GM12878 (cell line): ENCODE measurements at regions not wholly inside any gene's neighbourhood (a gene's known extent, or its start where the extent isn't known, plus 50 kb on each side); places are given as distances from the start of the nearest gene placed in this dataset.

Source experiments
- ATAC-seq: fragments of 200-7000 bp; cut with Tn5 transposase; 3 replicates; pipeline ENCODE4 v1.9.1; 2020; ENCODE audit warnings: mild to moderate bottlenecking, moderate library complexity
- BruUV-seq: library from RNA; stranded (reverse); fragments of 400-500 nt; replicated peaks from 2 replicates; lab custom pipeline; 2021; lab: Mats Ljungman, UMichigan
- CTCF ChIA-PET: fragments of 300-600 bp; sonication (Branson Sonifier 250); formaldehyde crosslinking; extraction: SDS; loops from one replicate; lab custom pipeline; 2021; ENCODE audit warnings: inconsistent platforms; lab: Yijun Ruan, JAX
- POLR2A ChIA-PET: fragments of 350-600 bp; formaldehyde crosslinking; extraction: SDS; loops from one replicate; lab custom pipeline; 2021; ENCODE audit warnings: inconsistent platforms; lab: Charles Lee
- RAD21 ChIA-PET: fragments of 300-600 bp; sonication (Branson Sonifier 250); formaldehyde crosslinking; loops from one replicate; lab custom pipeline; 2023; ENCODE audit warnings: antibody characterized with exemption; ENCODE audit not compliant: unreplicated experiment; lab: Charles Lee
- SMC1A ChIA-PET: fragments of 300-600 bp; sonication (Branson Sonifier 250); formaldehyde crosslinking; loops from one replicate; lab custom pipeline; 2023; ENCODE audit not compliant: unreplicated experiment, uncharacterized antibody; lab: Charles Lee
- DNase-seq: peaks from one replicate; pipeline ENCODE4 v3.0.0-alpha.2; 2011; ENCODE audit warnings: low read depth, low spot score
- FAIRE-seq: peaks from 3 replicates; lab custom pipeline; 2011; peaks lifted over from hg19 to GRCh38; lab: Jason Lieb, UNC
- H2AFZ ChIP-seq: 2 replicates; pipeline ENCODE4 v1.6.0; 2011; ENCODE audit warnings: low read depth, low read length, control low read depth; ENCODE audit not compliant: control insufficient read depth
- H3K27ac ChIP-seq: 2 replicates; pipeline ENCODE4 v1.5.1; 2011; ENCODE audit warnings: control low read depth; ENCODE audit not compliant: control insufficient read depth, insufficient read depth
- H3K27me3 ChIP-seq, 2 experiments: replicated peaks in 1 of 2; 2 replicates each; pipeline versions ENCODE4 v1.6.0 to v1.6.1; 2011; ENCODE audit warnings: low read length in 1 of 2; ENCODE audit not compliant: control insufficient read depth in 2 of 2, insufficient read depth in 2 of 2
- H3K36me3 ChIP-seq, 2 experiments: 2 replicates each; pipeline ENCODE4 v1.5.1; 2011; ENCODE audit warnings: low read length in 1 of 2; ENCODE audit not compliant: control insufficient read depth in 2 of 2, insufficient read depth in 2 of 2
- H3K4me1 ChIP-seq: 2 replicates; pipeline ENCODE4 v1.6.1; 2011; ENCODE audit warnings: mild to moderate bottlenecking, low read length, moderate library complexity, mixed read lengths; ENCODE audit not compliant: control insufficient read depth, insufficient read depth
- H3K4me2 ChIP-seq: 2 replicates; pipeline ENCODE4 v1.6.0; 2011; ENCODE audit warnings: control low read depth; ENCODE audit not compliant: control insufficient read depth, insufficient read depth
- H3K4me3 ChIP-seq: fragments of 200-600 bp; sonication (generic); 2 replicates; pipeline ENCODE4 v1.5.1; 2016
- H3K79me2 ChIP-seq: 2 replicates; pipeline ENCODE4 v1.6.0; 2011; ENCODE audit warnings: low read length; ENCODE audit not compliant: control insufficient read depth, insufficient read depth
- H3K9ac ChIP-seq: 2 replicates; pipeline ENCODE4 v1.8.0; 2011; ENCODE audit warnings: low read length, control low read depth, mixed read lengths; ENCODE audit not compliant: control insufficient read depth, insufficient read depth
- H3K9me3 ChIP-seq: replicated peaks from 3 replicates; pipeline ENCODE4 v1.5.1; 2011; ENCODE audit warnings: mild to moderate bottlenecking, low read length; ENCODE audit not compliant: control insufficient read depth, insufficient read depth
- H4K20me1 ChIP-seq: 2 replicates; pipeline ENCODE4 v1.6.0; 2011; ENCODE audit not compliant: control insufficient read depth, insufficient read depth
- EED ChIP-seq: sonication (generic); IDR thresholded peaks from 2 replicates; pipeline ENCODE4 v1.6.1; 2016; ENCODE audit warnings: antibody characterized with exemption, low read depth
- ESRRA ChIP-seq: IDR thresholded peaks from 2 replicates; pipeline ENCODE4 v1.6.1; 2012; ENCODE audit warnings: mild to moderate bottlenecking, low read length, improper control_type of control experiment
- GABPA ChIP-seq: IDR thresholded peaks from 2 replicates; pipeline ENCODE4 v1.6.1; 2014; ENCODE audit warnings: antibody characterized with exemption, low read depth, mild to moderate bottlenecking, inconsistent platforms
- SP1 ChIP-seq: IDR thresholded peaks from one replicate; pipeline ENCODE4 v1.6.1; 2011; ENCODE audit warnings: low read depth, low read length
- WGBS: methylation state at CpG from one replicate; pipeline ENCODE4 v1.1.6; 2016; ENCODE audit warnings: low lambda C conversion rate; ENCODE audit not compliant: insufficient replicate concordance, insufficient coverage; ENCODE audit errors: missing lambda C conversion rate; 5-methylcytosine and 5-hydroxymethylcytosine counted together
- in situ Hi-C: fragments of 300-500 bp; cut with MboI; formaldehyde crosslinking; loops from 9 replicates; pipeline ENCODE4 v1.14.3; 2018; ENCODE audit warnings: mixed read lengths
- intact Hi-C: fragments of 100-400 bp; cut with micrococcal nuclease; formaldehyde crosslinking; loops from one replicate; pipeline ENCODE4 v1.14.2; 2022; ENCODE audit not compliant: unreplicated experiment
- TF ChIP-seq, protein P1 (sequence below): IDR thresholded peaks from 2 replicates; pipeline ENCODE4 v1.6.1; 2012; ENCODE audit warnings: improper control_type of control experiment, low read depth, low read length; ENCODE audit not compliant: insufficient replicate concordance
- TF ChIP-seq, protein P2 (sequence below): IDR thresholded peaks from 2 replicates; pipeline ENCODE4 v1.6.1; 2011; ENCODE audit warnings: borderline replicate concordance, low read depth, mild to moderate bottlenecking, moderate library complexity, low read length; ENCODE audit not compliant: insufficient read depth, poor library complexity, severe bottlenecking

- no peak for DNase-seq
- ChIA-PET POLR2A (no interaction called here), CTCF (no interaction called here), RAD21 (no interaction called here), SMC1A (interaction anchor here (1.0 kb wide), 1 partner anchor 28 kb away, joined by 3 read pairs; no protein-coding TSS in a partner anchor)
- WGBS = 57% methylated on average over 2 of the region's 2 CpGs
- Histone ChIP-seq H3K4me1 (peaks cover 12% of the 10 kb centered on the region), H3K36me3 (no peaks in the 10 kb centered on the region), H3K4me2 (peak overlapping the region; percentile 34; the same call in 1 of the 2 replicates), H3K27me3 (no peaks in the 10 kb centered on the region; a peak in 2 of 4 replicates), H4K20me1 (no peaks in the 10 kb centered on the region), H3K79me2 (no peaks in the 10 kb centered on the region), H3K4me3 (no peak overlapping the region), H3K9ac (no peak overlapping the region), H2AFZ (peak overlapping the region; percentile 5), H3K27ac (peak overlapping the region; percentile 32; the same call in 1 of the 2 replicates), H3K9me3 (peaks cover 3% of the 10 kb centered on the region)
- in situ Hi-C loops = no loop called here
- TF ChIP-seq SP1 (no peak), GABPA (no peak), ESRRA (no peak), EED (0 out of 2 replicates have a peak, but pooled peaks have one; percentile 1)
- TF ChIP-seq, protein P1, sequence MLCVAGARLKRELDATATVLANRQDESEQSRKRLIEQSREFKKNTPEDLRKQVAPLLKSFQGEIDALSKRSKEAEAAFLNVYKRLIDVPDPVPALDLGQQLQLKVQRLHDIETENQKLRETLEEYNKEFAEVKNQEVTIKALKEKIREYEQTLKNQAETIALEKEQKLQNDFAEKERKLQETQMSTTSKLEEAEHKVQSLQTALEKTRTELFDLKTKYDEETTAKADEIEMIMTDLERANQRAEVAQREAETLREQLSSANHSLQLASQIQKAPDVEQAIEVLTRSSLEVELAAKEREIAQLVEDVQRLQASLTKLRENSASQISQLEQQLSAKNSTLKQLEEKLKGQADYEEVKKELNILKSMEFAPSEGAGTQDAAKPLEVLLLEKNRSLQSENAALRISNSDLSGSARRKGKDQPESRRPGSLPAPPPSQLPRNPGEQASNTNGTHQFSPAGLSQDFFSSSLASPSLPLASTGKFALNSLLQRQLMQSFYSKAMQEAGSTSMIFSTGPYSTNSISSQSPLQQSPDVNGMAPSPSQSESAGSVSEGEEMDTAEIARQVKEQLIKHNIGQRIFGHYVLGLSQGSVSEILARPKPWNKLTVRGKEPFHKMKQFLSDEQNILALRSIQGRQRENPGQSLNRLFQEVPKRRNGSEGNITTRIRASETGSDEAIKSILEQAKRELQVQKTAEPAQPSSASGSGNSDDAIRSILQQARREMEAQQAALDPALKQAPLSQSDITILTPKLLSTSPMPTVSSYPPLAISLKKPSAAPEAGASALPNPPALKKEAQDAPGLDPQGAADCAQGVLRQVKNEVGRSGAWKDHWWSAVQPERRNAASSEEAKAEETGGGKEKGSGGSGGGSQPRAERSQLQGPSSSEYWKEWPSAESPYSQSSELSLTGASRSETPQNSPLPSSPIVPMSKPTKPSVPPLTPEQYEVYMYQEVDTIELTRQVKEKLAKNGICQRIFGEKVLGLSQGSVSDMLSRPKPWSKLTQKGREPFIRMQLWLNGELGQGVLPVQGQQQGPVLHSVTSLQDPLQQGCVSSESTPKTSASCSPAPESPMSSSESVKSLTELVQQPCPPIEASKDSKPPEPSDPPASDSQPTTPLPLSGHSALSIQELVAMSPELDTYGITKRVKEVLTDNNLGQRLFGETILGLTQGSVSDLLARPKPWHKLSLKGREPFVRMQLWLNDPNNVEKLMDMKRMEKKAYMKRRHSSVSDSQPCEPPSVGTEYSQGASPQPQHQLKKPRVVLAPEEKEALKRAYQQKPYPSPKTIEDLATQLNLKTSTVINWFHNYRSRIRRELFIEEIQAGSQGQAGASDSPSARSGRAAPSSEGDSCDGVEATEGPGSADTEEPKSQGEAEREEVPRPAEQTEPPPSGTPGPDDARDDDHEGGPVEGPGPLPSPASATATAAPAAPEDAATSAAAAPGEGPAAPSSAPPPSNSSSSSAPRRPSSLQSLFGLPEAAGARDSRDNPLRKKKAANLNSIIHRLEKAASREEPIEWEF = no peak
- TF ChIP-seq, protein P2, sequence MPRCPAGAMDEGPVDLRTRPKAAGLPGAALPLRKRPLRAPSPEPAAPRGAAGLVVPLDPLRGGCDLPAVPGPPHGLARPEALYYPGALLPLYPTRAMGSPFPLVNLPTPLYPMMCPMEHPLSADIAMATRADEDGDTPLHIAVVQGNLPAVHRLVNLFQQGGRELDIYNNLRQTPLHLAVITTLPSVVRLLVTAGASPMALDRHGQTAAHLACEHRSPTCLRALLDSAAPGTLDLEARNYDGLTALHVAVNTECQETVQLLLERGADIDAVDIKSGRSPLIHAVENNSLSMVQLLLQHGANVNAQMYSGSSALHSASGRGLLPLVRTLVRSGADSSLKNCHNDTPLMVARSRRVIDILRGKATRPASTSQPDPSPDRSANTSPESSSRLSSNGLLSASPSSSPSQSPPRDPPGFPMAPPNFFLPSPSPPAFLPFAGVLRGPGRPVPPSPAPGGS = no peak
- ATAC-seq = peak; percentile 43
- no peak for FAIRE-seq
- BruUV-seq = no TSS peak
- intact Hi-C loops = no loop called here
These were observed 119.2 kb downstream of the LRIG2 start for GRCh38 chr1:113192242-113192641.
